WTC11 (cell line): ENCODE measurements at regions not wholly inside any gene's neighbourhood (a gene's known extent, or its start where the extent isn't known, plus 50 kb on each side); places are given as distances from the start of the nearest gene placed in this dataset.

Experiments used
- ATAC-seq: fragments of 200-7000 bp; cut with Tn5 transposase; 2 replicates; pipeline ENCODE4 v1.10.0; 2021; ENCODE audit warnings: mild to moderate bottlenecking, moderate library complexity
- CTCF ChIA-PET: fragments of 300-600 bp; sonication (Branson Sonifier 250); formaldehyde crosslinking; loops from one replicate; lab custom pipeline; 2021; ENCODE audit warnings: antibody characterized with exemption; lab: Charles Lee
- POLR2A ChIA-PET: fragments of 350-600 bp; sonication (Branson Sonifier 250); formaldehyde crosslinking; loops from one replicate; lab custom pipeline; 2021; ENCODE audit warnings: antibody characterized with exemption; lab: Charles Lee
- DNase-seq: peaks from one replicate; pipeline ENCODE4 v3.0.0; 2021; ENCODE audit warnings: low spot score
- H3K27ac Mint-ChIP-seq: 2 replicates; pipeline ENCODE4 v1.8.0; 2021; ENCODE audit warnings: mixed read lengths
- H3K27me3 Mint-ChIP-seq: 2 replicates; pipeline ENCODE4 v1.8.0; 2021; ENCODE audit warnings: low read depth, mild to moderate bottlenecking, moderate library complexity, mixed read lengths
- H3K36me3 Mint-ChIP-seq: 2 replicates; pipeline ENCODE4 v1.8.0; 2021; ENCODE audit warnings: mixed read lengths
- H3K4me1 Mint-ChIP-seq: 2 replicates; pipeline ENCODE4 v1.8.0; 2022; ENCODE audit warnings: mixed read lengths
- H3K4me3 Mint-ChIP-seq: 2 replicates; pipeline ENCODE4 v1.8.0; 2021; ENCODE audit warnings: mild to moderate bottlenecking, moderate library complexity, mixed read lengths
- H3K9me3 Mint-ChIP-seq: 2 replicates; pipeline ENCODE4 v1.8.0; 2021; ENCODE audit warnings: mixed read lengths
- ELF4 ChIP-seq: sonication (generic); formaldehyde crosslinking; IDR thresholded peaks from 2 replicates; pipeline ENCODE4 v1.8.1; 2022; ENCODE audit warnings: low read depth, mild to moderate bottlenecking, moderate library complexity, missing genetic modification reagents
- EMX1 ChIP-seq: fragments of 250-450 bp; sonication (Bioruptor Pico); IDR thresholded peaks from 2 replicates; pipeline ENCODE4 v1.8.0; 2021; ENCODE audit warnings: mild to moderate bottlenecking
- ESRRA ChIP-seq: sonication (generic); formaldehyde crosslinking; IDR thresholded peaks from 2 replicates; pipeline ENCODE4 v1.8.1; 2022; ENCODE audit warnings: mild to moderate bottlenecking, missing genetic modification reagents, borderline replicate concordance
- FOXJ3 ChIP-seq: sonication (generic); formaldehyde crosslinking; IDR thresholded peaks from 2 replicates; pipeline ENCODE4 v1.9.0; 2021; ENCODE audit warnings: missing genetic modification reagents, mild to moderate bottlenecking, borderline replicate concordance
- GTF2I ChIP-seq: fragments of 250-450 bp; sonication (Bioruptor Pico); conservative IDR thresholded peaks from 2 replicates; pipeline ENCODE4 v1.4.0; 2021; ENCODE audit warnings: mild to moderate bottlenecking
- JUN ChIP-seq: sonication (generic); formaldehyde crosslinking; IDR thresholded peaks from 2 replicates; pipeline ENCODE4 v1.8.0; 2023; ENCODE audit warnings: mild to moderate bottlenecking, missing genetic modification reagents
- RORB ChIP-seq: fragments of 250-450 bp; sonication (Bioruptor Pico); IDR thresholded peaks from 2 replicates; pipeline ENCODE4 v1.9.0; 2021; ENCODE audit warnings: mild to moderate bottlenecking
- TEAD4 ChIP-seq: sonication (generic); formaldehyde crosslinking; IDR thresholded peaks from 2 replicates; pipeline ENCODE4 v1.8.0; 2022; ENCODE audit warnings: mild to moderate bottlenecking, missing genetic modification reagents
- ZNF138 ChIP-seq: sonication (generic); formaldehyde crosslinking; conservative IDR thresholded peaks from 2 replicates; pipeline ENCODE4 v1.8.1; 2022; ENCODE audit warnings: mild to moderate bottlenecking, moderate library complexity, missing genetic modification reagents
- ZNF317 ChIP-seq: sonication (generic); formaldehyde crosslinking; IDR thresholded peaks from 2 replicates; pipeline ENCODE4 v1.8.1; 2023; ENCODE audit warnings: low read depth, mild to moderate bottlenecking, moderate library complexity, missing genetic modification reagents, borderline replicate concordance
- ZNF423 ChIP-seq: fragments of 250-450 bp; sonication (Bioruptor Pico); IDR thresholded peaks from 2 replicates; pipeline ENCODE4 v2.1.2; 2022; ENCODE audit warnings: mild to moderate bottlenecking, moderate library complexity
- TF ChIP-seq, protein P1 (sequence below): sonication (generic); formaldehyde crosslinking; IDR thresholded peaks from 2 replicates; pipeline ENCODE4 v1.8.0; 2023; ENCODE audit warnings: mild to moderate bottlenecking, missing genetic modification reagents
- TF ChIP-seq, protein P2 (sequence below): fragments of 250-450 bp; sonication (Bioruptor Pico); conservative IDR thresholded peaks from 2 replicates; pipeline ENCODE4 v1.9.0; 2021; ENCODE audit warnings: mild to moderate bottlenecking
- TF ChIP-seq, protein P3 (sequence below): fragments of 200-600 bp; IDR thresholded peaks from 2 replicates; pipeline ENCODE4 v1.8.0; 2022; ENCODE audit warnings: antibody characterized with exemption
- TF ChIP-seq, protein P4 (sequence below): sonication (generic); formaldehyde crosslinking; IDR thresholded peaks from 2 replicates; pipeline ENCODE4 v1.8.1; 2022; ENCODE audit warnings: mild to moderate bottlenecking, missing genetic modification reagents, moderate library complexity, borderline replicate concordance
- TF ChIP-seq, protein P5 (sequence below): sonication (generic); formaldehyde crosslinking; IDR thresholded peaks from 2 replicates; pipeline ENCODE4 v1.8.1; 2023; ENCODE audit warnings: mild to moderate bottlenecking, missing genetic modification reagents, moderate library complexity
- TF ChIP-seq, protein P6 (sequence below): sonication (generic); formaldehyde crosslinking; IDR thresholded peaks from 2 replicates; pipeline ENCODE4 v1.8.0; 2022; ENCODE audit warnings: mild to moderate bottlenecking, missing genetic modification reagents
- TF ChIP-seq, protein P7 (sequence below): fragments of 250-450 bp; sonication (Bioruptor Pico); IDR thresholded peaks from 2 replicates; pipeline ENCODE4 v1.9.0; 2021; ENCODE audit warnings: mild to moderate bottlenecking
- TF ChIP-seq, protein P8 (sequence below): sonication (generic); formaldehyde crosslinking; IDR thresholded peaks from 2 replicates; pipeline ENCODE4 v1.8.0; 2022; ENCODE audit warnings: mild to moderate bottlenecking, missing genetic modification reagents

DNA sequence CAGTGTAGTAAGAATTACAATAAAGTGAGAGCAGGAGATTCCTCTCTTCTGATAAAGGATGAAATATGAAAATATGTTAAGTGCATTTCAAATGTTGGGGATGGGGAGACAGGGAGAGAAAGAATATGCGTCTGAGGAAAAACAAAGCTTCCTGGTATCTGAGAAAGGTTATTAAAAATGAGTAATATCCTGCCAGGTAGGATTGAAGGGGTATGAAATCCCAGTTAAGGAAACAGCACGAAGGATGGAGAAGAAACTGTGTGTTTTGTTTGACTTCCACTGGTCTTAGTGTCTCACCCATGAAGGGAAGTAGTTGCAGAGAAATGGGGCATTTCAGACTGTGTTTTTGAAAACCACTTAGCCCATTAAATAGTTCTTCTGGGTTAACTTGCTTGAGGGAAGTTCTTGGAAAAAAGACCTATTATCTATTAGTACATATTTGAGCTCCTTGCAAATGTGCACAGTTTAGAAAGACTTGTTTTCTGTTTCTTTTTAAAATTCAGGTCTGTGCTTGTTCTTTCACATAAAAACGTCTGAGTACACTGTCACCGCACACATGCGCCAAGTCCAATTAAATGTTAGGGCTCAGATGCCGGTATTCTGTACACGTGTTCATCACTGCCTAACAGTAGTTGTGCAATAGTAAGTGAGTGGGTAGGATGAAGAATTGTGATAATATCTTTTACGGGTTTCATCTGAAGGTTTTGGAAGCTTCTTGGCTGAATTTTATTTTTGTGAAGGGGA lies 196.1 kb upstream of the P2RY1 start:
- ChIA-PET POLR2A (no interaction called here), CTCF (no interaction called here)
- DNase-seq (no peak), ATAC-seq (no peak)
- Mint-ChIP-seq H3K4me3 (no peak overlapping the region), H3K4me1 (peaks cover 11% of the 10 kb centered on the region), H3K27ac (no peak overlapping the region), H3K9me3 (peaks cover 8% of the 10 kb centered on the region), H3K27me3 (no peaks in the 10 kb centered on the region), H3K36me3 (peaks cover 4% of the 10 kb centered on the region; the same call in 1 of the 2 replicates)
- TF ChIP-seq, protein P1, sequence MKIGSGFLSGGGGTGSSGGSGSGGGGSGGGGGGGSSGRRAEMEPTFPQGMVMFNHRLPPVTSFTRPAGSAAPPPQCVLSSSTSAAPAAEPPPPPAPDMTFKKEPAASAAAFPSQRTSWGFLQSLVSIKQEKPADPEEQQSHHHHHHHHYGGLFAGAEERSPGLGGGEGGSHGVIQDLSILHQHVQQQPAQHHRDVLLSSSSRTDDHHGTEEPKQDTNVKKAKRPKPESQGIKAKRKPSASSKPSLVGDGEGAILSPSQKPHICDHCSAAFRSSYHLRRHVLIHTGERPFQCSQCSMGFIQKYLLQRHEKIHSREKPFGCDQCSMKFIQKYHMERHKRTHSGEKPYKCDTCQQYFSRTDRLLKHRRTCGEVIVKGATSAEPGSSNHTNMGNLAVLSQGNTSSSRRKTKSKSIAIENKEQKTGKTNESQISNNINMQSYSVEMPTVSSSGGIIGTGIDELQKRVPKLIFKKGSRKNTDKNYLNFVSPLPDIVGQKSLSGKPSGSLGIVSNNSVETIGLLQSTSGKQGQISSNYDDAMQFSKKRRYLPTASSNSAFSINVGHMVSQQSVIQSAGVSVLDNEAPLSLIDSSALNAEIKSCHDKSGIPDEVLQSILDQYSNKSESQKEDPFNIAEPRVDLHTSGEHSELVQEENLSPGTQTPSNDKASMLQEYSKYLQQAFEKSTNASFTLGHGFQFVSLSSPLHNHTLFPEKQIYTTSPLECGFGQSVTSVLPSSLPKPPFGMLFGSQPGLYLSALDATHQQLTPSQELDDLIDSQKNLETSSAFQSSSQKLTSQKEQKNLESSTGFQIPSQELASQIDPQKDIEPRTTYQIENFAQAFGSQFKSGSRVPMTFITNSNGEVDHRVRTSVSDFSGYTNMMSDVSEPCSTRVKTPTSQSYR (CRISPR knock-in tag): no peak
- no peak for TF ChIP-seq ESRRA
- TF ChIP-seq ZNF423: no peak
- no peak for TF ChIP-seq GTF2I (CRISPR knock-in tag)
- TF ChIP-seq ZNF317: no peak
- TF ChIP-seq, protein P2, sequence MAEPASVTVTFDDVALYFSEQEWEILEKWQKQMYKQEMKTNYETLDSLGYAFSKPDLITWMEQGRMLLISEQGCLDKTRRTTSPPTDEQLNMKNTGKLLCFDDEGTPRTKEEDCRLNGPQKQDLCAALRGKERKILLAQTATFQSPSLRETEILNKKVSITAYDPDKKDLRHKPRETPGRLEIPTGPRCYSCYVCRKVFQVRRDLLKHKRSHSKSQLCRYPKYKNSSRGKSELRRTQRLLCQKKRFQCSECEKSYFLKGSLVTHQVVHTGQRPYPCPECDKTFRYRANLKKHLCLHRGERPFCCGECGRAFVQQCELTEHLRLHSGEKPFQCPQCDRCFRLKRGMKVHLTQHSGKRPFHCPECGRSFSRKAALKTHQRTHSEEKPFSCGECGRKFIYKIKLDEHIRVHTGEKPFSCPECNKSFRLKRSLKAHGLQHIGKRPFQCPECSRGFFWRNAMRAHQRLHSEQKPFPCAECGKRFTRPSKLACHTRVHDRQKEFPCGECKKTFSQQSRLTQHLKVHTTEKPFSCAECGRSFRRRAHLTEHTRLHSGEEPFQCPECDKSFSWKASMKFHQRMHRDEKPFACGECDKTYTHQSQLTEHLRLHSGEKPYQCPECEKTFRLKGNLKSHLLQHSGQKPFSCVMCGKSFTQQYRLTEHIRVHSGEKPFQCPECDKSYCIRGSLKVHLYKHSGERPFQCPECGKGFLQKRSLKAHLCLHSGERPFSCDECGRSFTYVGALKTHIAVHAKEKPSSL (CRISPR knock-in tag): no peak
- TF ChIP-seq ZNF138: no peak
- TF ChIP-seq, protein P3, sequence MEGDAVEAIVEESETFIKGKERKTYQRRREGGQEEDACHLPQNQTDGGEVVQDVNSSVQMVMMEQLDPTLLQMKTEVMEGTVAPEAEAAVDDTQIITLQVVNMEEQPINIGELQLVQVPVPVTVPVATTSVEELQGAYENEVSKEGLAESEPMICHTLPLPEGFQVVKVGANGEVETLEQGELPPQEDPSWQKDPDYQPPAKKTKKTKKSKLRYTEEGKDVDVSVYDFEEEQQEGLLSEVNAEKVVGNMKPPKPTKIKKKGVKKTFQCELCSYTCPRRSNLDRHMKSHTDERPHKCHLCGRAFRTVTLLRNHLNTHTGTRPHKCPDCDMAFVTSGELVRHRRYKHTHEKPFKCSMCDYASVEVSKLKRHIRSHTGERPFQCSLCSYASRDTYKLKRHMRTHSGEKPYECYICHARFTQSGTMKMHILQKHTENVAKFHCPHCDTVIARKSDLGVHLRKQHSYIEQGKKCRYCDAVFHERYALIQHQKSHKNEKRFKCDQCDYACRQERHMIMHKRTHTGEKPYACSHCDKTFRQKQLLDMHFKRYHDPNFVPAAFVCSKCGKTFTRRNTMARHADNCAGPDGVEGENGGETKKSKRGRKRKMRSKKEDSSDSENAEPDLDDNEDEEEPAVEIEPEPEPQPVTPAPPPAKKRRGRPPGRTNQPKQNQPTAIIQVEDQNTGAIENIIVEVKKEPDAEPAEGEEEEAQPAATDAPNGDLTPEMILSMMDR: no peak
- no peak for TF ChIP-seq JUN
- TF ChIP-seq, protein P4, sequence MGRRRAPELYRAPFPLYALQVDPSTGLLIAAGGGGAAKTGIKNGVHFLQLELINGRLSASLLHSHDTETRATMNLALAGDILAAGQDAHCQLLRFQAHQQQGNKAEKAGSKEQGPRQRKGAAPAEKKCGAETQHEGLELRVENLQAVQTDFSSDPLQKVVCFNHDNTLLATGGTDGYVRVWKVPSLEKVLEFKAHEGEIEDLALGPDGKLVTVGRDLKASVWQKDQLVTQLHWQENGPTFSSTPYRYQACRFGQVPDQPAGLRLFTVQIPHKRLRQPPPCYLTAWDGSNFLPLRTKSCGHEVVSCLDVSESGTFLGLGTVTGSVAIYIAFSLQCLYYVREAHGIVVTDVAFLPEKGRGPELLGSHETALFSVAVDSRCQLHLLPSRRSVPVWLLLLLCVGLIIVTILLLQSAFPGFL (CRISPR knock-in tag): no peak
- TF ChIP-seq ELF4 (CRISPR knock-in tag): no peak
- no peak for TF ChIP-seq TEAD4
- TF ChIP-seq, protein P5, sequence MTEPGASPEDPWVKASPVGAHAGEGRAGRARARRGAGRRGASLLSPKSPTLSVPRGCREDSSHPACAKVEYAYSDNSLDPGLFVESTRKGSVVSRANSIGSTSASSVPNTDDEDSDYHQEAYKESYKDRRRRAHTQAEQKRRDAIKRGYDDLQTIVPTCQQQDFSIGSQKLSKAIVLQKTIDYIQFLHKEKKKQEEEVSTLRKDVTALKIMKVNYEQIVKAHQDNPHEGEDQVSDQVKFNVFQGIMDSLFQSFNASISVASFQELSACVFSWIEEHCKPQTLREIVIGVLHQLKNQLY: no peak
- TF ChIP-seq EMX1 (CRISPR knock-in tag): no peak
- TF ChIP-seq, protein P6, sequence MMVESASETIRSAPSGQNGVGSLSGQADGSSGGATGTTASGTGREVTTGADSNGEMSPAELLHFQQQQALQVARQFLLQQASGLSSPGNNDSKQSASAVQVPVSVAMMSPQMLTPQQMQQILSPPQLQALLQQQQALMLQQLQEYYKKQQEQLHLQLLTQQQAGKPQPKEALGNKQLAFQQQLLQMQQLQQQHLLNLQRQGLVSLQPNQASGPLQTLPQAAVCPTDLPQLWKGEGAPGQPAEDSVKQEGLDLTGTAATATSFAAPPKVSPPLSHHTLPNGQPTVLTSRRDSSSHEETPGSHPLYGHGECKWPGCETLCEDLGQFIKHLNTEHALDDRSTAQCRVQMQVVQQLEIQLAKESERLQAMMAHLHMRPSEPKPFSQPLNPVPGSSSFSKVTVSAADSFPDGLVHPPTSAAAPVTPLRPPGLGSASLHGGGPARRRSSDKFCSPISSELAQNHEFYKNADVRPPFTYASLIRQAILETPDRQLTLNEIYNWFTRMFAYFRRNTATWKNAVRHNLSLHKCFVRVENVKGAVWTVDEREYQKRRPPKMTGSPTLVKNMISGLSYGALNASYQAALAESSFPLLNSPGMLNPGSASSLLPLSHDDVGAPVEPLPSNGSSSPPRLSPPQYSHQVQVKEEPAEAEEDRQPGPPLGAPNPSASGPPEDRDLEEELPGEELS: no peak
- no peak for TF ChIP-seq FOXJ3 (CRISPR knock-in tag)
- TF ChIP-seq, protein P7, sequence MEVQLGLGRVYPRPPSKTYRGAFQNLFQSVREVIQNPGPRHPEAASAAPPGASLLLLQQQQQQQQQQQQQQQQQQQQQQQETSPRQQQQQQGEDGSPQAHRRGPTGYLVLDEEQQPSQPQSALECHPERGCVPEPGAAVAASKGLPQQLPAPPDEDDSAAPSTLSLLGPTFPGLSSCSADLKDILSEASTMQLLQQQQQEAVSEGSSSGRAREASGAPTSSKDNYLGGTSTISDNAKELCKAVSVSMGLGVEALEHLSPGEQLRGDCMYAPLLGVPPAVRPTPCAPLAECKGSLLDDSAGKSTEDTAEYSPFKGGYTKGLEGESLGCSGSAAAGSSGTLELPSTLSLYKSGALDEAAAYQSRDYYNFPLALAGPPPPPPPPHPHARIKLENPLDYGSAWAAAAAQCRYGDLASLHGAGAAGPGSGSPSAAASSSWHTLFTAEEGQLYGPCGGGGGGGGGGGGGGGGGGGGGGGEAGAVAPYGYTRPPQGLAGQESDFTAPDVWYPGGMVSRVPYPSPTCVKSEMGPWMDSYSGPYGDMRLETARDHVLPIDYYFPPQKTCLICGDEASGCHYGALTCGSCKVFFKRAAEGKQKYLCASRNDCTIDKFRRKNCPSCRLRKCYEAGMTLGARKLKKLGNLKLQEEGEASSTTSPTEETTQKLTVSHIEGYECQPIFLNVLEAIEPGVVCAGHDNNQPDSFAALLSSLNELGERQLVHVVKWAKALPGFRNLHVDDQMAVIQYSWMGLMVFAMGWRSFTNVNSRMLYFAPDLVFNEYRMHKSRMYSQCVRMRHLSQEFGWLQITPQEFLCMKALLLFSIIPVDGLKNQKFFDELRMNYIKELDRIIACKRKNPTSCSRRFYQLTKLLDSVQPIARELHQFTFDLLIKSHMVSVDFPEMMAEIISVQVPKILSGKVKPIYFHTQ (CRISPR knock-in tag): no peak
- TF ChIP-seq RORB (CRISPR knock-in tag): no peak
- TF ChIP-seq, protein P8, sequence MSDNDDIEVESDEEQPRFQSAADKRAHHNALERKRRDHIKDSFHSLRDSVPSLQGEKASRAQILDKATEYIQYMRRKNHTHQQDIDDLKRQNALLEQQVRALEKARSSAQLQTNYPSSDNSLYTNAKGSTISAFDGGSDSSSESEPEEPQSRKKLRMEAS (CRISPR knock-in tag): no peak
